IMR-90 (cell line): ENCODE measurements at regions not wholly inside any gene's neighbourhood (a gene's known extent, or its start where the extent isn't known, plus 50 kb on each side); places are given as distances from the start of the nearest gene placed in this dataset.
"Not testable (repeated sequence)": the region's sequence is repeated elsewhere in the genome, so short reads cannot be mapped to it uniquely, and the experiment has no call there.

Source experiments
- ATAC-seq: fragments of 200-7000 bp; cut with Tn5 transposase; 2 replicates; pipeline ENCODE4 v1.9.1; 2020; ENCODE audit warnings: low read depth, mild to moderate bottlenecking, moderate library complexity
- BruUV-seq: library from RNA; stranded (reverse); fragments of 400-500 nt; replicated peaks from 2 replicates; lab custom pipeline; 2021; lab: Mats Ljungman, UMichigan
- CTCF ChIA-PET: fragments of 300-600 bp; formaldehyde crosslinking; extraction: SDS; loops from one replicate; lab custom pipeline; 2021; ENCODE audit warnings: antibody characterized with exemption; lab: Yijun Ruan, JAX
- POLR2A ChIA-PET: fragments of 300-600 bp; sonication (Branson Sonifier 250); formaldehyde crosslinking; loops from one replicate; lab custom pipeline; 2022; ENCODE audit warnings: antibody characterized with exemption; ENCODE audit not compliant: unreplicated experiment; lab: Charles Lee
- DNase-seq: peaks from one replicate; pipeline ENCODE4 v3.0.0; 2013
- H2AFZ ChIP-seq: replicated peaks from 2 replicates; pipeline ENCODE3; 2013; ENCODE audit warnings: low read length, mild to moderate bottlenecking; ENCODE audit not compliant: poor library complexity
- H2AK5ac ChIP-seq: 2 replicates; pipeline ENCODE4 v1.6.1; 2013; ENCODE audit warnings: low read depth, low read length, inconsistent platforms
- H2AK9ac ChIP-seq: replicated peaks from 2 replicates; pipeline ENCODE3; 2013; ENCODE audit warnings: mild to moderate bottlenecking, low read depth, low read length, moderate library complexity; ENCODE audit not compliant: poor library complexity
- H2BK120ac ChIP-seq: 2 replicates; pipeline ENCODE4 v1.6.1; 2013; ENCODE audit warnings: low read depth, low read length, inconsistent platforms
- H2BK15ac ChIP-seq: 3 replicates; pipeline ENCODE4 v1.6.1; 2013; ENCODE audit warnings: low read depth, low read length, inconsistent platforms
- H2BK20ac ChIP-seq: 2 replicates; pipeline ENCODE4 v1.6.1; 2013; ENCODE audit warnings: low read depth, mild to moderate bottlenecking, inconsistent platforms, low read length, moderate library complexity
- H2BK5ac ChIP-seq: 2 replicates; pipeline ENCODE4 v1.6.1; 2013; ENCODE audit warnings: mild to moderate bottlenecking, low read depth, low read length, inconsistent platforms; ENCODE audit not compliant: poor library complexity, severe bottlenecking
- H3K14ac ChIP-seq: replicated peaks from 2 replicates; pipeline ENCODE4 v1.6.1; 2013; ENCODE audit warnings: low read depth, low read length, inconsistent platforms
- H3K18ac ChIP-seq: 2 replicates; pipeline ENCODE4 v1.6.1; 2013; ENCODE audit warnings: low read depth, low read length, control low read depth
- H3K23ac ChIP-seq: 2 replicates; pipeline ENCODE4 v1.6.1; 2013; ENCODE audit warnings: low read depth, low read length, inconsistent platforms
- H3K27ac ChIP-seq: 2 replicates; pipeline ENCODE4 v1.5.1; 2013; ENCODE audit warnings: mild to moderate bottlenecking, control low read depth, low read length; ENCODE audit not compliant: insufficient read depth
- H3K27me3 ChIP-seq: 2 replicates; pipeline ENCODE4 v1.6.1; 2013; ENCODE audit warnings: low read length; ENCODE audit not compliant: control insufficient read depth, insufficient read depth
- H3K36me3 ChIP-seq: 2 replicates; pipeline ENCODE4 v1.6.1; 2013; ENCODE audit warnings: low read length, mixed read lengths; ENCODE audit not compliant: control insufficient read depth, insufficient read depth
- H3K4ac ChIP-seq: 2 replicates; pipeline ENCODE4 v1.6.1; 2013; ENCODE audit warnings: low read depth, low read length, inconsistent platforms
- H3K4me1 ChIP-seq: 2 replicates; pipeline ENCODE4 v1.6.1; 2013; ENCODE audit warnings: low read length, mixed read lengths; ENCODE audit not compliant: control insufficient read depth, insufficient read depth
- H3K4me2 ChIP-seq: 2 replicates; pipeline ENCODE4 v1.6.1; 2013; ENCODE audit warnings: low read depth, mild to moderate bottlenecking, control low read depth, low read length, moderate library complexity
- H3K4me3 ChIP-seq: 2 replicates; pipeline ENCODE4 v1.5.1; 2013; ENCODE audit warnings: low read depth, mild to moderate bottlenecking, control low read depth, low read length, moderate library complexity; ENCODE audit not compliant: insufficient read depth
- H3K56ac ChIP-seq: 2 replicates; pipeline ENCODE4 v1.6.1; 2013; ENCODE audit warnings: low read length, inconsistent platforms; ENCODE audit not compliant: insufficient read depth; ENCODE audit errors: extremely low read depth
- H3K79me1 ChIP-seq, 2 experiments: 2 replicates each; pipeline ENCODE4 v1.6.1; 2013; ENCODE audit warnings: low read length in 2 of 2, inconsistent platforms in 1 of 2, low read depth in 1 of 2
- H3K9ac ChIP-seq: 2 replicates; pipeline ENCODE4 v1.6.1; 2013; ENCODE audit warnings: low read depth, low read length, control low read depth
- H3K9me1 ChIP-seq: 2 replicates; pipeline ENCODE4 v1.6.1; 2013; ENCODE audit warnings: low read length, inconsistent platforms; ENCODE audit not compliant: insufficient read depth
- H3K9me3 ChIP-seq: 2 replicates; pipeline ENCODE4 v1.6.1; 2013; ENCODE audit warnings: low read length; ENCODE audit not compliant: control insufficient read depth, insufficient read depth
- H4K20me1 ChIP-seq: 2 replicates; pipeline ENCODE4 v1.6.1; 2013; ENCODE audit warnings: low read length, inconsistent platforms; ENCODE audit not compliant: insufficient read depth
- H4K5ac ChIP-seq: 2 replicates; pipeline ENCODE4 v1.6.1; 2013; ENCODE audit warnings: mild to moderate bottlenecking, low read depth, low read length, control low read depth
- H4K8ac ChIP-seq, 2 experiments: 2 replicates each; pipeline ENCODE4 v1.6.1; 2013; ENCODE audit warnings: low read depth in 2 of 2, low read length in 2 of 2, control low read depth in 1 of 2, inconsistent platforms in 1 of 2
- H4K91ac ChIP-seq: 2 replicates; pipeline ENCODE4 v1.6.1; 2013; ENCODE audit warnings: low read depth, low read length, inconsistent platforms; ENCODE audit not compliant: insufficient read depth
- WGBS, 2 experiments: methylation state at CpG; one replicate each; pipeline versions ENCODE4 v1.1.5 to v1.1.7; 2013; ENCODE audit warnings: missing lambda C conversion rate in 2 of 2; ENCODE audit not compliant: insufficient read length in 1 of 2; ENCODE audit errors: extremely low coverage in 2 of 2; 5-methylcytosine and 5-hydroxymethylcytosine counted together
- dilution Hi-C: fragments of 300-500 bp; cut with HindIII; formaldehyde crosslinking; loops from one replicate; pipeline ENCODE4 v1.14.3; 2018; ENCODE audit warnings: low sequenced_read_pairs; ENCODE audit not compliant: unreplicated experiment
- in situ Hi-C: fragments of 300-500 bp; cut with MboI; formaldehyde crosslinking; loops from 3 replicates; pipeline ENCODE4 v1.14.3; 2019; ENCODE audit warnings: low sequenced_read_pairs, inconsistent platforms, mixed read lengths
- intact Hi-C: fragments of 100-400 bp; cut with micrococcal nuclease; formaldehyde crosslinking; loops from 2 replicates; pipeline ENCODE4 v1.10.0; 2022

- H3K79me1 ChIP-seq, H2BK15ac ChIP-seq, H2AK9ac ChIP-seq, H3K27ac ChIP-seq, H3K23ac ChIP-seq, H4K5ac ChIP-seq, H3K9me3 ChIP-seq, DNase-seq, POLR2A ChIA-PET, in situ Hi-C loops, H2BK120ac ChIP-seq, H3K18ac ChIP-seq, ATAC-seq, CTCF ChIA-PET, H2BK20ac ChIP-seq, H3K4me3 ChIP-seq, H3K36me3 ChIP-seq, H4K8ac ChIP-seq, H3K14ac ChIP-seq, H3K56ac ChIP-seq, H2BK5ac ChIP-seq, H4K91ac ChIP-seq, H4K20me1 ChIP-seq, H2AK5ac ChIP-seq, H3K4me1 ChIP-seq, dilution Hi-C loops, H3K4me2 ChIP-seq, H2AFZ ChIP-seq, intact Hi-C loops, H3K9me1 ChIP-seq, BruUV-seq, H3K9ac ChIP-seq, H3K27me3 ChIP-seq, H3K4ac ChIP-seq: not testable (repeated sequence)
- no CpG with 5 or more reads among the region's 2 CpGs for WGBS, 2 experiments
Measured at GRCh38 chr17:21570427-21570826, 121.9 kb upstream of the KCNJ18 start.

GRCh38 chr17:21572148-21572547 lies 120.2 kb upstream of the KCNJ18 start:
- H2BK5ac ChIP-seq, POLR2A ChIA-PET, H2AFZ ChIP-seq: not testable (repeated sequence)

More at GRCh38 chr17:21572148-21572547, 120.2 kb upstream of the KCNJ18 start:
- H3K9ac ChIP-seq, H2AK9ac ChIP-seq, H2BK15ac ChIP-seq, H4K5ac ChIP-seq, CTCF ChIA-PET, dilution Hi-C loops, H3K14ac ChIP-seq, in situ Hi-C loops, H3K18ac ChIP-seq, H3K27me3 ChIP-seq, H4K8ac ChIP-seq, intact Hi-C loops, H3K79me1 ChIP-seq, H3K9me1 ChIP-seq, H3K27ac ChIP-seq, H4K20me1 ChIP-seq, H3K23ac ChIP-seq, H3K4me3 ChIP-seq, BruUV-seq, H3K4me2 ChIP-seq, H3K56ac ChIP-seq, H3K4me1 ChIP-seq, DNase-seq, H4K91ac ChIP-seq, H3K4ac ChIP-seq, ATAC-seq, H2BK20ac ChIP-seq, H3K36me3 ChIP-seq, H2BK120ac ChIP-seq, H3K9me3 ChIP-seq, H2AK5ac ChIP-seq: not testable (repeated sequence)
- WGBS, 2 experiments, result no CpG with 5 or more reads among the region's 1 CpG
